ENCODE measurements at regions not wholly inside any gene's neighbourhood (a gene's known extent, or its start where the extent isn't known, plus 50 kb on each side); places are given as distances from the start of the nearest gene placed in this dataset.

DNA sequence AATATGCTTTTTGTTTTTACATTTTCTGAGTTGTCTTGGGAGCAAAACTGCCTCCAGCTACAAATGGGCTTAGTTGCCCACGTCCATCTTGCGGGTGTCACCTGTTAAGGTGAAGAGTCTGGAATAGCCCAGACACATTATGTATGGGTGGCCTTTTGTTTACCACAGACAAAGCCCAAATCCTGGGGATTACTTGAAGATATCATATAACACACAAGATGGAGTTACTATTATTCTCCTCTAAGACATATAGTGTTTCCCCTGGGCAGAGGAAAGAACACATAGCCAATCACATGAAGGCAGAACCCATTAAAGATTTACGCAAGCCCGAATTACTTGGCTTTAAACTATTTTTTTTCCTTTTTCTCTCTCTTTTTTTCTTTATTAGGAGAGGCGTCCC is 625.6 kb upstream of the FAM241A start:
- no peak for DNase-seq

DNA sequence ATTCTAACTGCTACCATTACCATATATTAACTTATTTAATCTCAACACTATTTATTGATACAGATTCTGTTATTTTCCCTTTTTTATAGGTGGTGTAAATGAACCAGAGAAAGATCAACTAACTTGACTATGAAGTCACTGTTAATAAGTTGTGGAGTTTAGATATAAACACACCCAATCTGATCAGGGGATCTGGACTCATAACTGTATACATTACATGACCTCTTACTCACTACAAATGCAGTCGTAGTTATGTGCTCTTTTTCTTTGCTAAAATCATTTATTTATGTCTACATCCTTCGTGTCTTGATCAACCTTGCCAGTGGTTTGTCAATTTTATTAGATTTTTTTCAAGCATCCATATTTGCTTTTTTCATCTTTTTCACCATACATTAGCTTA is 614.8 kb upstream of the FAM241A start:
- no peak for DNase-seq

DNA sequence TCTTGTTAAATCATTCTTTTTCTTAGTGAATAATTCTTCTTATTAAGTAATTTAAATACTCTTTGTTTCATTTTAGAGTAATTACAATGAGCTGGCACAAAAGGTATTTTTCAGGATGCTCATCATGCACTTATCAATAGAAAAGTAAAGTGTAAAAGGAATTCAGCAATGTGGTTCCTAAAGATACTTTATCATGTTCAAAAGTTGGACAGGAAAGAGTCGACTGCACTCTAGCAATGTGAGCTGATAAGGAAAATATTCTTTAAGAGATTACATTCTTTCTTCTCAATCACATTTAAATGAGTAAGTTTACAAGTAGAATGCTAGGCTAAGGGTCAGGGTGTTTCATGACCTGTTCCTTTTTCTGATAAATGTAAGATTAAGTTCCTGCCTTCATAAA is 609.5 kb upstream of the FAM241A start:
- no peak for DNase-seq

DNA sequence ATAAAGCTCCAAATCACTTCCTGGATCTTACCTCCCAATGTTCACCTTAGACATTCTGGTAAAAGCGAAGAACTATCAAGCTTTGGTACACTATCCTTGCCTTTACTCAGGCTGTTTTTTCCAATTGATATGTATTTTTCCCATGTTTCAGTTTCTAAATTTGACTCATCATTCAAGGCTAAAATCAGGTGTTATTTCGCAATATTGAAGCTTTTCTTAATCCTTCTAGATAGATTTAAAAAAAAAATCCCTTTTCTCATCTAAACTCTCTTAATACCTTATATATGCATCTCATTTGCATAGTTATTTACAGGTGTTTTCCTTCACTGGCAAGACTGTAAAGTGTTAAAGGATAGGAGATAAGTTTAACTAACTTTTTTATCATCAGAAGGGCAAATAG is 608.1 kb upstream of the FAM241A start:
- no peak for DNase-seq

DNA sequence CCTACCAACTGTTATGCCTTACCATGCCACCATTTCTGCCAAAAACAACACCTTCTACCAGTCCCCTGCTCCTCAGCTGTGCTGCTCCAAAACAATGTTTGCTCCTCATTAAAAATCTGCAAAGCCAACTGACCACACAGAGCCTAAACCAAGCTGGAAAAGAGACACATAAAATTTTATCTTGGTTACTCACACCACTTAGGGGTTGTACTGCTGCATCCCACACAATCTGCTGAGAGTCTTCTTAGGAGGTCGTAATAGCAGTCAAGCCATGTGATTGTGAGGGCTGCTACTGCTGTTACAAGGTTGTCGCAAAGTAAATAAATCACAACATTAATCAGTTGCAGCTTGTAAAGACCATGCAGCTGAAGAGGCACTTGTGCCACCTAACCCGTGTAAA is 607.4 kb upstream of the FAM241A start:
- peak; percentile 1 for DNase-seq

DNA sequence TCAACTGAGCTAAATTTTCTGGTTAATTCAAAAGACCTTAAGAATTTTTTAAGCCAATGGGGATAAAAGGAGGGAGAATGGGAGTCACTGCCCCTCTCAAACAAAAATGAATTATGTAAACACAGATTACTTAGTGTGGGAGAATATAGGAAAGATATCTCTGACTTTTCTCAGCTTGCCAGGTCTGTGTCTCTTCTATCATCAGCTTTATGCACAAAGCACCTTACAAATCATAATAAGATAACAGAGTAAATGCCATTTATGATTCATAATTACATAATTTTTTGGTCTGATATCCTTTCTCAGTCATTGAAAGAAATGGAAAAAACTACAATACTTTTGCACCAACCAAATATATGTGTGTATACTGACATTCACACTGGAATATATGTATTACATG is 604.6 kb upstream of the FAM241A start:
- DNase-seq = no peak

DNA sequence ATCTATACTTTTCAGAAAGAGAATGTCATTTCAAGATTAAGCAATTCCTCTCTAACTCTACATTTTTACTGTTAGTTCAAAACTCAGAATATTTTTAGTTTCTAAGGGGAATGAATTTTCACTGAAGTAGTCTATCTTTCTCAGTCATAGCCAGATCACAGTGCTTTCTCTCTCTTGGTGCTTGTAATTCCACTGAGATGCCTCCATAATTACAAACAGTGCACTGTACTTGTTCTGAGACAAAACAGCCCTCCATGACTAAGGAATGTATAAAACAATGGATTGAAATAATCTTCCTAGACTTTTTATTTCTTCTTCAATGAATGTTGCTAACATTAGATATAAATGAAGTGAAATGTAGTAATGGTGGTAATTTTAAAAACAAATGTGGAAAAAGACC is 603.2 kb upstream of the FAM241A start:
- DNase-seq = no peak

DNA sequence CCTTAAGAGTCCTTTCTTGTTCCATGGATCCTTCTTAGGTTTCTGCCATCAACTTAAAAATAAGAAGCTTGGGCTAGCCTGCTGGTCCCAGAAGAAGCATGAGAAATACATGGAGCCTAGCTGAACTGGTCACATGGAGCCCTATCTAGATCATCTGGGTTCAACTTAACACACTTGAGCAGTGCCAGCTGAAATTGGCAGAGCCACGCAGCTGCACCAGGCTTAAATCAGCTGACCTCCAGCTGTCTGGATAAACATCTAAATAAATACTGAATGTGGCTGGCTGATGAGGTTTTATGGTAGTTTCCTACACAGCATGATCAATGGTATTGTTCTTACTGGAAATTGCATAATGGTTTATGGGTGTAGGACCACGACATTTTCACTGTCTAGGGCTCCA is 598.4 kb upstream of the FAM241A start:
- peak; percentile 2 for DNase-seq

DNA sequence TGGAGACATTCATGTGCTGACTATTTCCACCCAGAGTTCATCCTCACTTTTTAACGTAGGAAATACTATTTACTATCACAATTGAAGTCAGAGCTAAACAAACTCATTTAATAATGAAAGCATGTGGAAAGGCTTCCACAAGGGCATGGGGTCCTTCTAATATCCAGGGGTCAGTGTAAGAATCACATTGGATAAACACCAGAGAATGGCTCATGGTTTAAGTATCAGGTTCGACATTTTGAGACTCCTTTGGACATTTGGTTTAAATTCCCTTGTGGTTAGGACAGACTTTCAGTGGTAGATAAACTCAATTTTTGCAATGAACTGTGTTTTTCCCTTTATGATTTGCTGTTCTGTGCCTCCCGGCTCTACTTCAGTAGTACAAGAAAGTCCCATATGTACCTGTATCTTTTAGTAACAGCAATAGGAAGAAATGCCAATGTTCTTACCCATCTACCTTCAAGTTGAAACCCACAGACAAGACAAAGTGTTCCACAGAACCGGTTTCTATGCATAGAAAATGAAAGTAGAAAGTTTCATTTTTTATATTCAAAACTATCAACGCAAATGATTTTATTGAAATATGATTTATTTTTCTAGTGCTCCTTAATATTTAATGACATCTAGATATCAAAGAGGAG is 589.0 kb upstream of the FAM241A start:
- no peak for DNase-seq

DNA sequence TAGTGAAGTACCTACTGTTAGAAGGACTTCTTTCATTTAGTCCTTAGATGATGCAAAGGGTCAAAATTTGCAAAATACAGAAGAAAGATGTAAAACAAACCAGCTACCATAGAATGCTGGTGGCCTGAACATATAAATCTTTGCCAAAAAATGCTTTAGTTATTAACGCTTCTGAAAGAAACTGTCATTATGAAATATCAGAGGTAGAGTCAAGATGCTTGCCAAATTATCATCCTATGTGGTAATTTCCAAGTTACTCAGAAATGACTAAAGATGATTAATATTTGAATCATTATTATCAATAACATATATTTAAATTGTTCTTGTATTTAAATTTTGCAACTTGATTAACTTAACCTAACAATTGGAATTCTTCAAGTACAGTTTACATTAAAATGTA is 588.4 kb upstream of the FAM241A start:
- DNase-seq = no peak

DNA sequence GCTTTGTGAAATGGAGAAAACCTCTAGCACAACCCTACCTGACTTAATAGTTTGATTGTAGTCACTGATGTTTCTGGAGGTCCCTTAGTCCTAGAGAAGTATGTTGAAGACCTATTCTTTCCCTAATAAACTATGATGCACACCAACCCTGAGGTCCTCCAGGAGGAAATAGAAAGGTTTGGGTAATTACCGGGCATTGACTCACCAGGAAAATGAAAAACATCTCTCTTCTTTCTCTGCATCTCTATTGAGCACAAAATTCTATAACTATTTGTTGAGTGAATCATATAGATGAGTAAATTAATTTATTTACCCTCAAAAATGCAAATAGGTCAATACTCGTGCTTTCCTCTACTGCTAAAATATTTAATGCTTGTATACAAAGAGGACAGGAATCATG is 582.4 kb upstream of the FAM241A start:
- DNase-seq = no peak

DNA sequence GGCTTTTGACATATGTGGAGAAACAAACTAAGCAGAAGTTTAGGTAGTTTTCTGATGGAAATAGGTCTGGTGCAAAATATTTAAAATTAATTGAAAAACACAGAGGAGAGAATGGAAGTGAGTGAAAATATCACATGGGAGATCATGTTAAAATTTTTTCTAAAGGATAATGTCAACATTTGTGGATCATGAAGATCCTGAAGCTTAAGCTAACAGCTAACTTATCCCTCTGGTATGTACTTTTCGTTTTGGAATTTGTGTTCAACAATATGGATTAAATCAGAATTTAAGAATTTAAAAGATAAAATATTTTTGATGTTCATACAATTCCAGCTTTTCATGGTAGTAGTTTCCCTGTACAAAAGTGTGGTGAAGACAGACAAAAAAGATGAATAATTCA is 572.8 kb upstream of the FAM241A start:
- DNase-seq = no peak

DNA sequence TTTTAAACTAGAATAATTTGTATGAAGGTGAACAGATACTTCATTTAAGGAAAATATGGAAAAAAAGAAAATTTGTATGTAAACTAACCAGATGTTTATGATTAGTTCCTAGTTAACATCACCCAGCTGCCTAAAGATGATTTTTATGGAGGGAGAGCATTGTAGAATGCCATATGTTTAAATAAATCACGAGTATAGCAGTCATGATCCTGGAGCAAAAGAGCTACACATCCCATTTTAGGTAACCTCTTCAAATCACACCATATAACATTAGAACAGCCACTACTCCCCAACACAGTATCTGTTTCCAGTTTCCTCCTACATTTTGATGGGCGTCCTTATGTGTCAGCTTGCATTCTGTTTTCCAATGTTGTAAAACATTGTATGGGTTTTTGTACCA is 571.9 kb upstream of the FAM241A start:
- DNase-seq = no peak

DNA sequence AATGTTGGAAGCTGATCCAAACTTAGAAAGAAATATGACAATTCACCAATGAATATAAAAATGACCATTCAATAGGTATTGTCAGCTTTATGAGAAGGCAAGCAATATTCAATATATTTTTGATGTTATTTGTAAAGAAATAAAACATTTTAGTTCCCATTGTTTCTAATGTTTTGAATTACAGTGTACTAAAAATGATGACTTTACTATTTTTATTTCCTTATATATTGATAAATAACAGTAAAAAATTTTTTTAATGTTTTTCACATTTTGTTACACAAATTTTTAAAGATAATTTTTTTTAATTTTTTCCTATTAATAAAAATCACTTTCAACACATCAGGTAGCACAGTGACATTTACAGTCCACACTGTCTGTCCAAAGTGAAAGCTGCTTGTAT is 565.5 kb upstream of the FAM241A start:
- no peak for DNase-seq

DNA sequence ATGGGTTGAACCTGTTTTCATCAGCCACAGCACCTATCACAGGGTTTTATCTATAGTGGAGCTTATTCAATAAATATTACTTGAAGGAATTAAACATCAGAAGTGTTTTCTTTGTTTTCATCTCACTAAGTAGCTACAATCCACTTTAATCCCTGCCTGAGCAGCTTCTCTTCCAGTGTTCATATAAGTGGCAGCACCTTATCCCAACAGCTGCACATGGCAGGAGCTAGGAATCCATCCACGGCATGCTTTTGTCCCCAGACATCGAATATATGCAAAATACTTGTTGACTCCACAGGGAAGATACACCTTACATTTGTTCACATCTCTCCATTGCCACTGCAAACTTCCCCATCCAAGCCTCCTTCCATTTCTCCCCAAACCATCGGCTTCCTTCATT is 549.8 kb upstream of the FAM241A start:
- DNase-seq = no peak

DNA sequence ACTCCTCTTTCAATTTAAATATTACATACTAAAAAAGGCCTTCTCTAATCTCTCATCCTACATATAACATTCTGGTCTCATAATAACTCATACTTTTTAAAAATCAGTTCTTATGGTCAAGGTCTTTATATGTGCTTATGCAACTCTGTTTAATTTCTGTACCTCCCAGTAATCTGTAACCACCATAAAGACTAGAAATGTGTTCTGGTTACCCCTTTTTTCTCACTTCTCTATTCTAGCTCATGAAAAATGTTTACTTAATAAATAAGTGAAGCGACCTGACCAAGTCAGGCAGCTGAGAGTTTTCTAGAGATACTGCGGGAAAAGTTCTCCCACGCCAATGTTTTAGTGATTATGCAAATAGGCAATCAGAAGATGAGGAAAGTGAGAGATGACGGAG is 548.8 kb upstream of the FAM241A start:
- no peak for DNase-seq

DNA sequence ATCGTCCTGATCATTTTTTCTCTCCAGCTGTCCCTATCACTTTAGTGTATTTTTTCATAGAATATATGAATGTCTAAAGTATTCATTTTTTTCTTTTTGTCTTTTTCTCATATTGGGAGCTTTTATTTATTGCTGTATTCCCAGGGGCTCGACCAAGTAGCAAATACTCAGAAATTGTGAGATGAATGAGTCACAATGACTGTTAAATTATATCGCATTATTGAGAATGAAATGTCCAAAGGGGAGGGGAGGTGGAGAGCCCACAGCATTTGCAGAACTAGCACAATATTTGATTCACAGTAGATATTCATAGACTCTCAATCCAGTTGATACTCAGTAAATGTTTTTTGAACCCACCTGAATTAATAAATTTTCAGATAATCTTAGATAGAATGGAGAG is 543.6 kb upstream of the FAM241A start:
- DNase-seq = no peak

DNA sequence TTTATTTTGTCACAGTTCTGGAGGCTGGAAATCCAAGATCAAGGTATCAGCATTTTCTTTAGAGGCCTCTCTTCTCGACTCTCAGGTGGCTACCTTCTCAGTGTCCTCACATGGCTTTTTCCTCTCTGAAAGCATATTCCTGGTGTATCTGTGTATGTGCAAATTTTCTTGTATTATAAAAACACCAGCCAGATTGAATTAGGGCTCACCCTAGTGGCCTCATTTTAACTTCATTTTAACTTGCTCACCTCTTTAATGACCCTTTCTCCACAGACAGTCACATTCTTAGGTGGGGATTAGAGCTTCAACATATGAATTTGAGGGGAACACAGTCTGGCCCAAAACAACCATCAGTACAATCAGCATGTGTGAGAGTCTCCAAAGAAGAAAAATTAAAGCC is 542.4 kb upstream of the FAM241A start:
- peak; percentile 0 for DNase-seq

DNA sequence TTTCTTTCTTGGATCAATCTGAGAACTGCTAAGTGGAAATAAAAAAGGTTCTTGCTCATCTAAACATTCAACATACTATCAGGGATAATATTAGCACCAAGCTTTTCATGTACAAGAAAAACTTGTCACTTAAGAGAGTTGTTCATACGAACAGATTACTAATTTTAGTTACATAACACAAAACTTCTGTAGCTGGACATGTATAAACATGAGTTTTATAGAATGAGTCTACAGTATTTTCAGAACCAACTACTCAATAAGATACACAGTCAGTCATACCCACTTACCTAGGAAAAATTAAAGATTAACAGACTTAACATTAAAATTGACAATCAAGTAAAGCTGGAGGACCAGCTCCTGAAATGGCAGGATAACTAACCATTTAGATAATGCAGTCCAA is 540.1 kb upstream of the FAM241A start:
- DNase-seq = no peak

DNA sequence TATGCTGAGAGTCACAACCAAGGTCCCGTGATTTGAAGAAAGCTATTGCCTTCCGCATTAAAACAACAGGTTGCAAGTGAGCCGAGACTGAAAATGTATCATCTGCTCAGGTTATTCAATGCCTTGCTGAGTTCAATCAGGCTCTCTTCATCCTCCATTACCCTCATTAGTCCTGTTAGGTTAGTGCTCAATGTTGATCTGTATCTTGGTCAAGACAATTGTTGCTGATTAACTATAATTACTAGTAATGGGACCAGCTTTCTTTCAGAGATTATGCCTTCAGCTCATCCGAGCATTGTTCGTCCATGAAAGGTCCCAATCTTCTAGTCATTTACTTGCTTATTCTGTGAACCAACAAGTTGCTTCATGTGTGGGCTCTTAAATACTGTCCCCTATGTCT is 534.6 kb upstream of the FAM241A start:
- no peak for DNase-seq

DNA sequence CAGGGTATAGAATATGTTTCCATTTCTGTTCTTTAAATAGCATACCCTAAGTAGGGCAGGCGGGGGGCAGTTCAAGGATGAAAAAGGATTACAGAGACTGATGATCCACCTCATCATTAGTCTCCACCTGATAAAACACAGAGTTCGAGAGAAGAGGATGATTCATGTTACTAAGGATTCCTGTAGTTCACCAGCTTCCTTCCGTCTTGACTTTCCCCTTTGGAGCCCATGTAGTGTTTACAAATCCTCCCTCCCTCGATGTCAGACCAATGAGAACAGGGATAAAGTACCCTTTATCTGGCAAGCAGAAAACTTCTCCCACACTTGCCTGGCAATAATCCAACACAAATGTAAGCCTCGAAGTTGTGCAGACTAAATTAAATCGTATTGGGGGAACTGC is 526.3 kb upstream of the FAM241A start:
- no peak for DNase-seq

DNA sequence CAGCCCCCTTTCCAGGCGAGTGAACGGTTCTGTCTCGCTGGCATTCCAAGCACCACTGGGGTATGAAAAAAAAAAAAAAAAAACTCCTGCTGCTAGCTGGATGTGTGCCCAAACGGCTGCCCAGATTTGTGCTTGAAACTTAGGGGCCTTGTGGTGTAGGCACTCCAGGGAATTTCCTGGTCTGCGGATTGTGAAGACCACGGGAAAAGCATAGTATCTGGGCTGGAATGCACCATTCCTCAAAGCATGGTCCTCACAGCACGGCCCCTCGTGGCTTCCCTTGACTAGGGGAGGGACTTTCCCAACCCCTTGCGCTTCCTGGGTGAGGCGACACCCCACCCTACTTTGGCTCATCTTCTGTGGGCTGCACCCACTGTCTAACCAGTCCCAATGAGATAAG is 516.8 kb upstream of the FAM241A start:
- DNase-seq = no peak

DNA sequence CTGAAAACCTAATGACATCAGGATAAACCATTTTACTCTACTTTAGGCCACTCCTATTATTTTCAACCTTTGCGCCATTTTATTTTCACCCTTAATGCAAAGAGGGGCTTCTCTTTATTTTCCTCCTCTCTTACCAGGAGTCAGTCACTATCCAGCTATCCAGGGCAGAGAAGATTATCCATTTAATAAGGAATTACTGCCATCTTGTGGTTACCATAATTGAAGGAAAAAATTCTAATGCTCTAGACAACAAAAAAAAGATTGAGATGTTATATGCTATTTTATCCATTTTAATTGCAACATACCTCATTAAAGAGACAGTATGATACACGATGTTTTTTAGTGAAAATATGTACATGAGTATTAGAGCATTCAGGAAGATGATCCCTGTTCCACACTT is 514.5 kb upstream of the FAM241A start:
- DNase-seq = peak; percentile 43

DNA sequence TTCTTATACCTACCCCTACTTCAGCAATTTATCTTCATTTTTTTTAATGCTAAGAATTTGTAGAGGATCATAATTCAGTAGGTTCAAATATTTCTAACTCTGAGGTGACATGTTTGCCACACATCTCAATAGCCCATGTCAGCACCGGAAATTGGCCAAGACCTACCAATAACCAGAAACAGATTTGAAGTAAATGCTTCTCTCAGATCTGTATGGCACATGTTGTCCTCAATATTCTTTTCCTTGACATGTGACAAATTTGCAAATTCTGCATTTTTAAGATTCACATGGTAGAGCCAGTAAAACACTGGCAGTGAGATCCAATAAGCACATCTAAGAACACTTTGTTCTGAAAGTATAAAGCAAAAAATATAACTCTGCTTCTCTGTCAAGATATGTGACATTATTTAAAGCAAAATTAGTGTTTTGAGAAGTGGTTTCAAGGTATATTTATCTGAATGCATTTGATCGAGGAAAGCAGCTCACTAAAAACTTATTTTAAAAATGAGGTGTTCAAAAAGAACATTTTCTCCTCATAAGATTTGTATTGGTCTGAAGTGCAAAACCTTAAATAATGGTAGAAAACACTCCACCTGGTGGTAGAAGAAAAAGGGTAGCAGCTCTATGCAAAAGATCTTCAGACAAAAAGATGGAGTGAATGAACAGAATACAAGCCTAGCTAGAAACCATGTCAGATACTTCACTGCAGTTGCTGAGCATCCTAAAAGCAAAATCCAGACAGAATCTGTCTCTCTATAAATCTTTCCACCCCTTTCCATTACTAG is 513.8 kb upstream of the FAM241A start:
- no peak for DNase-seq

DNA sequence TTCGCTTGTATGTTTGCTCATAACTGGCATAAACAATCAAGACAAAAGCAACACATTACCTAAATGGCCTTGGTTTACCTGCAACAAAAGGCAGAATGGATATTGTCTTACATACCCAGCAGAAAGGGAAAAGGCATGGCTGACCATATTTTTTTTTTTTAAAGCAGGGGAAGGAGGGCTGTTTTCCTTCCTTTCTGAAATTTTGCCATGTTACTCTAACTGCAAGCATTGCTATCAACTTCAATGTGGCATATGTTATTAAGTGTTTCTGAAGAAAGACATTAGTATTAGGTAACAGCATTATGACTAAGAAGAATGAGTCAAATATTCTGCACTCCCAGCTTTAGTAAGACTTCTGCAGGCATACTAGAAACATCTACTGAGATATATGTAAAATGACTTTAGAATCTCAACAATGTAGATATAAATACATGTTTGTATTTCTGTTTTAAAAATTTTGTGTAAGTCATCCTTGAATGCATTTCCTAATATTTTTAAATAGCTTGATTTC is 512.6 kb upstream of the FAM241A start:
- DNase-seq = no peak
